Mesothelial cell of epicardium (in vitro differentiated cells): ENCODE measurements at regions not wholly inside any gene's neighbourhood (a gene's known extent, or its start where the extent isn't known, plus 50 kb on each side); places are given as distances from the start of the nearest gene placed in this dataset.
"Not testable (repeated sequence)": the region's sequence is repeated elsewhere in the genome, so short reads cannot be mapped to it uniquely, and the experiment has no call there.

Experiments
- DNase-seq, 2 experiments: peaks; one replicate each; pipeline ENCODE4 v3.0.0; 2021; ENCODE audit warnings: low spot score in 2 of 2; ENCODE audit not compliant: unreplicated experiment in 2 of 2
- H3K27ac Mint-ChIP-seq: 2 replicates; pipeline ENCODE4 v1.8.0; 2021; ENCODE audit warnings: mixed read lengths
- H3K27me3 Mint-ChIP-seq: 2 replicates; pipeline ENCODE4 v1.8.0; 2021; ENCODE audit warnings: low read depth, mixed read lengths
- H3K36me3 Mint-ChIP-seq: 2 replicates; pipeline ENCODE4 v1.8.0; 2021; ENCODE audit warnings: mixed read lengths
- H3K4me1 Mint-ChIP-seq: 2 replicates; pipeline ENCODE4 v1.8.0; 2021; ENCODE audit warnings: mixed read lengths
- H3K4me3 Mint-ChIP-seq: 2 replicates; pipeline ENCODE4 v1.8.0; 2021; ENCODE audit warnings: mild to moderate bottlenecking, moderate library complexity, mixed read lengths
- H3K9me3 Mint-ChIP-seq: 2 replicates; pipeline ENCODE4 v1.8.0; 2021; ENCODE audit warnings: mixed read lengths
- TF ChIP-seq, protein P1 (sequence below): fragments of 200-600 bp; sonication (generic); IDR thresholded peaks from one replicate; pipeline ENCODE4 v1.5.0; 2021; ENCODE audit warnings: antibody characterized with exemption; ENCODE audit not compliant: unreplicated experiment

DNA sequence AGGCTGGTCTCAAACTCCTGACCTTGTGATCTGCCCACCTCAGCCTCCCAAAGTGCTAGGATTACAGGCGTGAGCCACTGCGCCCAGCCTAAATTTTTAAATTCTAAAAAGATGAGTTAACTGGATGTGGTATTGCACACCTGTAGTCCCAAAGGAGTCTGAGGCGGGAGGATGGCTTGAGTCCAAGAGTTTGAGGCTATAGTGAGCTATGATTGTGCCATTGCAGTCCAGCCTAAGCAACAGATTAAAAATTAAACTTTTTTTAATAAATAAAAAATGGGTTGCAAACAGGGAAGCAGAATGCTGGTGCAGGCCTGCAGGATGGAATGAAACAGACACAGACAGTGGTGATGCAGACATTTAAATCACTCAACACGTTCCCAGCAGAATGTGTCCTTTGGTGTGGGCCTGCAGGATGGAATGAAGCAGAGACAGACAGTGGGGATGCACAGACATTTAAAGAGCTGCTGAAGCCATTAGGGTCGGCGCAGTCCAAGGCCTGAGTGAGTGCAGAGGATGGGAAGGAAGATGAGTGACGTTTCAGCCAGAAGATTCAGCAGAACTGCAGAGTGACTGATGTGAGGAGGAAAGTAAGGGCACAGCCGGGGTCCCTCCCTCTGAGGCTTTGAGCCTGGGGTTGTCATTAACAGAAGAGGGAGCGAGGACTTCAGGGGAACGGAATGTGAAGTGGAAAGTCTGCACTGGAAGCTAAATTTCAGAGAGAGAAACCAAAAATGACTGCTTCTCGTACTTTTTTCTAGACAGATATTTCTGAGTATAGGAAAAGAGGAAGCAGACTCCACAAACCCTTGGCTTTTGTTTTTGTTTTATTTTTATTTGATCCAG, 117.5 kb downstream of the RIN2 start:
- H3K27ac Mint-ChIP-seq, result peak overlapping the region; percentile 75

GRCh38 chr20:19876828-19877460, 118.9 kb downstream of the RIN2 start:
- TF ChIP-seq, protein P1, sequence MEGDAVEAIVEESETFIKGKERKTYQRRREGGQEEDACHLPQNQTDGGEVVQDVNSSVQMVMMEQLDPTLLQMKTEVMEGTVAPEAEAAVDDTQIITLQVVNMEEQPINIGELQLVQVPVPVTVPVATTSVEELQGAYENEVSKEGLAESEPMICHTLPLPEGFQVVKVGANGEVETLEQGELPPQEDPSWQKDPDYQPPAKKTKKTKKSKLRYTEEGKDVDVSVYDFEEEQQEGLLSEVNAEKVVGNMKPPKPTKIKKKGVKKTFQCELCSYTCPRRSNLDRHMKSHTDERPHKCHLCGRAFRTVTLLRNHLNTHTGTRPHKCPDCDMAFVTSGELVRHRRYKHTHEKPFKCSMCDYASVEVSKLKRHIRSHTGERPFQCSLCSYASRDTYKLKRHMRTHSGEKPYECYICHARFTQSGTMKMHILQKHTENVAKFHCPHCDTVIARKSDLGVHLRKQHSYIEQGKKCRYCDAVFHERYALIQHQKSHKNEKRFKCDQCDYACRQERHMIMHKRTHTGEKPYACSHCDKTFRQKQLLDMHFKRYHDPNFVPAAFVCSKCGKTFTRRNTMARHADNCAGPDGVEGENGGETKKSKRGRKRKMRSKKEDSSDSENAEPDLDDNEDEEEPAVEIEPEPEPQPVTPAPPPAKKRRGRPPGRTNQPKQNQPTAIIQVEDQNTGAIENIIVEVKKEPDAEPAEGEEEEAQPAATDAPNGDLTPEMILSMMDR, result no peak
- H3K36me3 Mint-ChIP-seq, result peaks cover 38% of the 10 kb centered on the region
- H3K4me3 Mint-ChIP-seq, result no peak overlapping the region
- peaks cover 9% of the 10 kb centered on the region for H3K4me1 Mint-ChIP-seq
- no peak for DNase-seq
- H3K27ac Mint-ChIP-seq, result peak overlapping the region; percentile 69
- H3K9me3 Mint-ChIP-seq, result peaks cover 5% of the 10 kb centered on the region
- no peaks in the 10 kb centered on the region for H3K27me3 Mint-ChIP-seq

More for the DNA sequence above, 117.5 kb downstream of the RIN2 start:
- TF ChIP-seq, protein P1, result no peak
- Mint-ChIP-seq H3K27me3 (no peaks in the 10 kb centered on the region), H3K4me3 (no peak overlapping the region), H3K36me3 (peaks cover 49% of the 10 kb centered on the region), H3K4me1 (peaks cover 9% of the 10 kb centered on the region), H3K9me3 (peaks cover 5% of the 10 kb centered on the region)
- no peak for DNase-seq

DNA sequence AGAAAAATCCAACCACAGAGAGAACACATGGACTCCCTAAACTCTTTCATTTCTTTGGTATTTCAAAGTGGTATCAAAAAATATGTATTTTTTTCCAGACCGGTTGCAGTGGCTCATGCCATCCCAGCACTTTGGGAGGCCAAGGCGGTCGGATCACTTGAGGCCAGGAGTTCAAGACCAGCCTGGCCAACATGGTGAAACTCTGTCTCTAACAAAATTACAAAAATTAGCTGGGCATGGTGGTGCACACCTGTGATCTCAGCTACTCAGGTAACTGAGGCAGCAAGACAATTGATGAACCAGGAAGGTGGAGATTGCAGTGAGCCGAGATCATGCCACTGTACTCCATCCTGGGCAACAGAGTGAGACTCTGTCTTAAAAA, 121.8 kb downstream of the RIN2 start:
- not testable (repeated sequence) for H3K9me3 Mint-ChIP-seq, H3K4me3 Mint-ChIP-seq, DNase-seq, H3K27me3 Mint-ChIP-seq, H3K27ac Mint-ChIP-seq
- Mint-ChIP-seq H3K4me1 (peaks cover 14% of the 10 kb centered on the region), H3K36me3 (peaks cover 17% of the 10 kb centered on the region)

- Mint-ChIP-seq H3K4me3 (no peak overlapping the region), H3K4me1 (peaks cover 18% of the 10 kb centered on the region), H3K27me3 (no peaks in the 10 kb centered on the region), H3K36me3 (peaks cover 17% of the 10 kb centered on the region), H3K9me3 (no peaks in the 10 kb centered on the region), H3K27ac (no peak overlapping the region)
- TF ChIP-seq, protein P1, result no peak
- DNase-seq, result no peak
Observed at GRCh38 chr20:19880256-19881079, 122.4 kb downstream of the RIN2 start.

GRCh38 chr20:19881080-19881840, 123.2 kb downstream of the RIN2 start:
- DNase-seq, result no peak
- Mint-ChIP-seq H3K9me3 (no peaks in the 10 kb centered on the region), H3K4me1 (peaks cover 10% of the 10 kb centered on the region), H3K27ac (no peak overlapping the region), H3K4me3 (no peak overlapping the region), H3K27me3 (no peaks in the 10 kb centered on the region), H3K36me3 (peaks cover 17% of the 10 kb centered on the region)
- TF ChIP-seq, protein P1, result no peak
